WTC11 (cell line): ENCODE measurements at regions not wholly inside any gene's neighbourhood (a gene's known extent, or its start where the extent isn't known, plus 50 kb on each side); places are given as distances from the start of the nearest gene placed in this dataset.

Experiments
- ATF1 ChIP-seq: sonication (generic); formaldehyde crosslinking; IDR thresholded peaks from 2 replicates; pipeline ENCODE4 v1.8.1; 2023; ENCODE audit warnings: mild to moderate bottlenecking, moderate library complexity, missing genetic modification reagents
- CTCF ChIP-seq: fragments of 200-600 bp; IDR thresholded peaks from 2 replicates; pipeline ENCODE4 v1.8.0; 2022; ENCODE audit warnings: antibody characterized with exemption
- ETV6 ChIP-seq: sonication (generic); formaldehyde crosslinking; IDR thresholded peaks from 2 replicates; pipeline ENCODE4 v1.8.1; 2022; ENCODE audit warnings: mild to moderate bottlenecking, missing genetic modification reagents
- FOXJ3 ChIP-seq: sonication (generic); formaldehyde crosslinking; IDR thresholded peaks from 2 replicates; pipeline ENCODE4 v1.9.0; 2021; ENCODE audit warnings: missing genetic modification reagents, mild to moderate bottlenecking, borderline replicate concordance
- USF2 ChIP-seq: sonication (generic); formaldehyde crosslinking; IDR thresholded peaks from 2 replicates; pipeline ENCODE4 v1.8.1; 2023; ENCODE audit warnings: mild to moderate bottlenecking, missing genetic modification reagents, moderate library complexity

GRCh38 chr11:43555186-43555585 is 125.4 kb upstream of the HSD17B12 start:
- TF ChIP-seq CTCF = no peak
- no peak for TF ChIP-seq ATF1 (CRISPR knock-in tag)
- TF ChIP-seq FOXJ3 (CRISPR knock-in tag) = no peak
- TF ChIP-seq USF2 = no peak
- TF ChIP-seq ETV6 = no peak
